HT-29 (cell line): ENCODE measurements at regions not wholly inside any gene's neighbourhood (a gene's known extent, or its start where the extent isn't known, plus 50 kb on each side); places are given as distances from the start of the nearest gene placed in this dataset.
A peak's percentile ranks its signal among the peaks of the same experiment; 100 is the strongest.

Source experiments
- DNase-seq: peaks from one replicate; pipeline ENCODE4 v3.0.0-alpha.2; 2015; ENCODE audit warnings: low spot score

GRCh38 chr9:96183751-96184150 lies 118.2 kb downstream of the HSD17B3 start:
- DNase-seq, result no peak

GRCh38 chr9:96178153-96178552 lies 123.8 kb downstream of the HSD17B3 start:
- no peak for DNase-seq

- no peak for DNase-seq
Measured at GRCh38 chr9:96177719-96178028, 124.3 kb downstream of the HSD17B3 start.

- no peak for DNase-seq
Measured at GRCh38 chr9:96177005-96177718, 124.8 kb downstream of the HSD17B3 start.

DNA sequence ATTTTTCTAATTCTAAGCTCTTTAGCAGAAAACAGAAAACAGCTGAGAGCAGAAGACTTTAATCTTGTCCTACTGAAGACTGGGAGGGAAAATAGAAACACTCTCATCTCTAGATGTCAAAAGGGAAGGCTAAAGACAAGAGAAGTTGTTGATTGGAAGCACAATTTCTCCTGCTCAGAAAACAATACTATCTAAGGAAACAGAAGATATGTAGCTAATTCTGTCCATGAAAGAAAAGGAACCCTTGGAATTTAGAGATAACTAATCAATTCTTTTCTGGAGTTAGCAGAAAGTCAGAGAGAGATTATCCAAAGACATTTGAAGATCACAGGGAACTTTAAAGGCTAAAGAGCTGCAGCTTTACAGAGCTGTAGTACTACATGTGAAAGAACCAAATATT lies 126.2 kb downstream of the HSD17B3 start:
- DNase-seq, result no peak

DNA sequence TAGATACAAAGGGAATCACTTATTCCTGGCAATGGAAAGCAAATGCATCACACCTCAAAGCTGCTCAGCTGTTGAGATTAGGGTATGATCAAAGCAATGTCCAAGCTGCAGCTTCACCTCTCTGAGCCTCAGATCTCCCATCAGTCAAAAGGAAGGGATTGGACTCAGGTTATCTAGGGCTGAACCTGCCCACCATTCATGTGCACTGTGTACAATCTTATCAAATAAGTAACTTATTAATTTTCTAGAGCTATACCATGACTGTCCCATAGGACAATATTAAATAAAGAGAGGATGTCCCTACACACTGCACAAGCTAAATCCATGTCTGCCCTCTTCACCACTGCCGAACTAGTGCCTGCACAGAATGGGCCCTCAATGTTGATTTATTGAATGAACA lies 127.0 kb downstream of the HSD17B3 start:
- DNase-seq, result no peak

GRCh38 chr9:96174371-96174770 lies 127.6 kb downstream of the HSD17B3 start:
- DNase-seq, result no peak

DNA sequence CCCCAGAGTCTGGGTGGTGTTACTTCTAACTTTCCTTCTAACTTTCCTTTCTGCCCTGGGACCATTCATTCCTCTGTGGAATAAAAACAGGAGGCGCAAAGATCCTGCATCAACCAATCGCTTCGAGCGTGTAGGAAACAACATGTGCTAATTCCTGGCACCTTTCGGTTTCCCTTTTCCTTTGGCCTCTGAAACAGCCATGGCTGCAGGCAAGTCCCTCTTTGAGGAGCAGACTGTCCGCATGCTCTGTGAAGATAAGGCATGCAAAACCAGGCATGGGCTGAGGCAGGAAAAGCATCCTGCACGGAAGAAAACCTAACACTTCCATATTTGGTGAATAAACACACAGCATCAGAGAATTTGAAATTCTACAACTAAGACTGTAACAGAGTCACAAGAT lies 128.3 kb downstream of the HSD17B3 start:
- no peak for DNase-seq

GRCh38 chr9:96172797-96173196 lies 129.2 kb downstream of the HSD17B3 start:
- DNase-seq, result no peak

DNA sequence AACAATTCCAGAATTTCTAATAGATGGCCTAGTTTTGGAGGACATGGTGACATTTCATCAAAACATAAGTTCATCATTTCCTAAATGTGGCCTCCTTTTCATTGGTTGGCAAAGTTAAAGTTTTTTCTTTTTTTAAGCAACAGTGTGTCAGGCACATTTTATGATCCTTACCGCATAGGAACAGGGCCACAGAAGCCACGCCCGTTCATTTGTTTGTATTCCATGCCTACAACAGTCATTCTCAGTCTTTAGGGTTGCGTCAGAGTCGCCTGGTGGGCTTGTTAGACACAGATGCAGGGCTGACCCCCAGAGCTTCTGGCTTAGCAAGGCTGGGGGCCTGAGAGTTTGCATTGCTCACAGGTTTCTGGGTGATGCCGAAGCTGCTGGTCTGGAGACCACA lies 130.2 kb downstream of the HSD17B3 start:
- no peak for DNase-seq

GRCh38 chr9:96169901-96170300 lies 132.1 kb downstream of the HSD17B3 start:
- peak; percentile 2 for DNase-seq

DNA sequence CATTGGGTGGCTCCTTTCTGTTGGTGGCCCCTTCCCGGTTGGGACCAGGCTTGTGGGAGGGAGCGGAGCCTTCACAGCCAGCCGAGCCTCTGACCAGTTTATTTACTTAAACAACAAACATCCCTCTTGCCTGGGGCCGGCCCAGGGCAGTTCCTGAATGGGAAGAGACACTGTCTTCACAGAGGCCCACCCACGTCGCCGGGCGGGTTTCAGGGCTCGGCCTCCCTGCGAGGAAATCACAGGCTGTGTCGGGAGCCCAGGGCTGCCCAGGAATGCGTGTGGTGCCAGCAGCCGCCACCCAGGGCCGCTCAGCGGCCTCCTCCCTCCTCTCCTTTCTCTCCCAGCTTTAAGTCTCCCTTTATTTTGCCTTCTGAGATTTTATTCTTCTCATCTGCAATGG lies 132.5 kb downstream of the HSD17B3 start:
- DNase-seq, result peak; percentile 73

DNA sequence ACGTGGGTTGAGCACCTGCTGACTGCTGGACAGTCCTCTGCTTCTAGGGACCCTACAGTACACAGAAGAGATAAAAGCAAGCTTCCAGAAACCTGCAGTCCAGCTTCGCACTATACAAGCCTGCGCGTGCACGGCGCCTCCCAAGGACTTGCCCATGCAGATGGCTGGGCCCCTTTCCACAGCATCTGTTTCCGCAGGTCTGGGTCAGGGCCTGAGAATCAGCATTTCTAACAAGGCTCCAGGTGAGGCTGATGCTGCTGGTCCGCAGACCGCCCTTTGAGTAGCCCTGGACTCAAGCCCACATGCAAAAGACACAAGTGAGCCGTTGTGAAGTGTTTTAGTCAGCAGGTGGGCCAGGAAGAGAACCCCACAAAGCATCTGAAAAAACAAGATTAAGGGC lies 133.1 kb downstream of the HSD17B3 start:
- peak; percentile 36 for DNase-seq

GRCh38 chr9:96167011-96167410 lies 135.0 kb downstream of the HSD17B3 start:
- DNase-seq, result no peak

DNA sequence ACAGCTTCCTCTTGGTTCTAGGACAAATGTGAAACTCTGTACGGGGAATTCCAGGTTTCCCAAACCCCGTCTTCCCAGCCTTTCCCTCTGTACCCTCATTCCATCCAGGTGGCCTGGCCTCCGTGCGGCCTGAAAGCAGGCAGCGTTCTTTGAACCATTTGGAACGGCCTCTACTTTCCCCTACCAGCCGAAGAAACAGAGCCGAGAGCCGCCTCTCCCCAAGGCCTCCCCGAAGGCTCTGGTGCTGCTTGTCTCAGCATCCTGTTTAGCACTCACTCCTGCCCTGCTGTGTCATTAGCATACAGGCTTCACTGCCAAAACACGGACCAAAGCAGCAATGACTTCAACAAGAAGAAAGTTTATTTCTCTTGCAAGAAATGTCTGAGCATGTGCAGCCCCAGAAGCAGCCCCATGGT lies 137.7 kb downstream of the HSD17B3 start:
- DNase-seq, result no peak

- no peak for DNase-seq
Measured at GRCh38 chr9:96163712-96164111, 138.3 kb downstream of the HSD17B3 start.

- no peak for DNase-seq
Measured at GRCh38 chr9:96163161-96163560, 138.8 kb downstream of the HSD17B3 start.

GRCh38 chr9:96161819-96162218 lies 140.2 kb downstream of the HSD17B3 start:
- DNase-seq, result no peak

- no peak for DNase-seq
Measured at GRCh38 chr9:96160866-96161265, 141.1 kb downstream of the HSD17B3 start.

- DNase-seq, result no peak
Measured at GRCh38 chr9:96160168-96160567, 141.8 kb downstream of the HSD17B3 start.

- no peak for DNase-seq
Measured at GRCh38 chr9:96159596-96159995, 142.4 kb downstream of the HSD17B3 start.

- no peak for DNase-seq
Measured at GRCh38 chr9:96158909-96159575, 142.9 kb downstream of the HSD17B3 start.

- DNase-seq, result no peak
Measured at GRCh38 chr9:96158147-96158546, 143.8 kb downstream of the HSD17B3 start.

DNA sequence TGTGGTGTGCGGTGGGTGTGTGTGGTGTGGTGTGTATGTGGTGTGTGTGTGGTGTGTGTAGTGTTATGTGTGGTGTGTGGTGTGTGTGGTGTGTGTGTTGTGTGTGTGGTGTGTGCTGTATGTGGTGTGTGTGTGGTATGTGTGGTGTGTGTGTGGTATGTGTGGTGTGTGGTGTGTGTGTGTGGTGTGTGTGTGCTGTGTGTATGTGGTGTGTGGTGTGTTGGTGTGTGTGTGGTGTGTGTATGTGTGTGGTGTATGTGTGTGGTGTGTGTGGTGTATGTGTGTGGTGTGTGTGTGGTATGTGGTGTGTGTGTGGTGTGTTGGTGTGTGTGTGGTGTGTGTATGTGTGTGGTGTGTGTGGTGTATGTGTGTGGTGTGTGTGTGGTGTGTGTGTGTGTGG lies 144.3 kb downstream of the HSD17B3 start:
- DNase-seq, result no peak
